ENCODE measurements at regions not wholly inside any gene's neighbourhood (a gene's known extent, or its start where the extent isn't known, plus 50 kb on each side); places are given as distances from the start of the nearest gene placed in this dataset.

DNA sequence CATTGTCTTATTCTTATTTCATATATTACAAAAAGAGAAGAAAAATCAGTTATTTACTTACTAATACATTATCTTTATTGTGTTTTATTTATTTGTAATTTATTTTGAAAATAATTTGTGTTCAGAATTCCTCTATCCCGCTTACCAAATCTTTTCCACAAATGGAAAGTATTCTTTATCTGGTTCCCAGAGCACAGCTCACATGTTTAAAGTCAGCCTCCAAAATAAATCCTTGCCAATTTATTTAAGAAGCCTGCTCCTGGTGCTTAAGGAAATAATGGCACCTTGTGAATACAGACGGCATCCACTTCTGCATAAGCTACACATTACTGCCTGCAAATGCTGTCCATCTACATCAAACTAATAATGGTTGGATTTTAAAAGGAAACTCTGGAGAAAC is 435.4 kb downstream of the MTRR start:
- Histone ChIP-seq H3K4me2 (ENCODE audit: control insufficient read depth, extremely low read depth, insufficient read depth, low read depth, low read length) (no peak overlapping the region), H3K27me3 (ENCODE audit: control insufficient read depth, extremely low read depth, insufficient read depth, low read length) (no peaks in the 10 kb centered on the region), H3K79me2 (ENCODE audit: control insufficient read depth, insufficient read depth, low read length) (no peaks in the 10 kb centered on the region), H2AFZ (ENCODE audit: control insufficient read depth, low read length) (no peak overlapping the region), H3K36me3 (ENCODE audit: control insufficient read depth in 2 of 2, extremely low read depth in 1 of 2, insufficient read depth in 2 of 2, low read length in 2 of 2) (no peaks in the 10 kb centered on the region), H3K27ac (ENCODE audit: control insufficient read depth, insufficient read depth, low read length) (no peak overlapping the region), H3K4me1 (ENCODE audit: control insufficient read depth, extremely low read depth, insufficient read depth, low read length) (no peaks in the 10 kb centered on the region), H3K9me3 (ENCODE audit: control insufficient read depth, low read depth, low read length) (peaks cover 5% of the 10 kb centered on the region), H4K20me1 (ENCODE audit: control insufficient read depth, extremely low read depth, insufficient read depth, low read length) (no peaks in the 10 kb centered on the region), H3K4me3 (ENCODE audit: control insufficient read depth in 2 of 3, extremely low read depth in 1 of 3, insufficient read depth in 2 of 3, low read depth in 1 of 3, low read length in 3 of 3) (no peak overlapping the region), H3K9me1 (ENCODE audit: control insufficient read depth, extremely low read depth, insufficient read depth, low read length) (no peaks in the 10 kb centered on the region), H3K9ac (ENCODE audit: control insufficient read depth, extremely low read depth, insufficient read depth, low read length) (no peak overlapping the region)
- dilution Hi-C loops (cut with MboI; ENCODE audit: extremely low pct_ligation_motif_present, low sequenced_read_pairs) = no loop called here
- DNase-seq (ENCODE audit: low read depth, low spot score) (no peak), FAIRE-seq (no peak)
- TF ChIP-seq CTCF (optimal IDR thresholded peaks at IDR 0.05 in 1 of 3, IDR thresholded peaks at IDR 0.05 in 1 of 3, conservative IDR thresholded peaks at IDR 0.05 in 1 of 3; ENCODE audit: extremely low read depth in 1 of 3, insufficient read depth in 2 of 3, low read length in 3 of 3) (no peak), EZH2 (IDR thresholded peaks at IDR 0.05; ENCODE audit: low read length) (no peak)

DNA sequence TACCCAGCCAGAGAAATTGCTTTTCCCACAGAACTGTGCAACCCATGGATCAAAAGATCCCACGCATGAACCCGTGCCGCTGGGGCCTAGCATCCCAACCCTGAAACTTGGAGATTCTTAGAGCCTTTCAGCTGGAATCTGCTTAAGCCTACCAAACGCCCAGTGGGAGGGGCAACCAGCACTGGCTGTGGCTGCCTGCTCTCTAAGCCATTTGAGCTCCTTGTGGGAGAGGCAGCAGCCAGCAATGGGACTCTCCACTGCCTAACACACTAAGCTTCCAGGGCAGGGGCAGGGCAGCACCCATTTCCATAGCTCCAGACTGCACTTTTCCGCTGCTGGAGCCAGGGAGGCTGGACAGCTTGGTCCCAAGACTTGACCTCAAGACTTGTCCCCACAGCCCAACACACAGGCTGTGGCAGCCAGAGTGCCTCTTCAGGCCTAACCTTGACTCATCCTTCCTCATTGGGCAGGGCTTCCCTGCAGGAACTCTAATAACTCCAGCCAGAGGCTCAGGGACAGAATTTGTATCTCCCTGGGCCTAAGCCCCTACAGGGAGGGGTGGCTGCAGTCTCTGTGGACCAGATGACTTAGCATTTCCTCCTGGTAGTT is 437.4 kb downstream of the MTRR start:
- FAIRE-seq (no peak), DNase-seq (ENCODE audit: low read depth, low spot score) (no peak)
- TF ChIP-seq EZH2 (IDR thresholded peaks at IDR 0.05; ENCODE audit: low read length) = no peak
- no peak for TF ChIP-seq CTCF (optimal IDR thresholded peaks at IDR 0.05 in 1 of 3, IDR thresholded peaks at IDR 0.05 in 1 of 3, conservative IDR thresholded peaks at IDR 0.05 in 1 of 3; ENCODE audit: extremely low read depth in 1 of 3, insufficient read depth in 2 of 3, low read length in 3 of 3)
- H3K27ac ChIP-seq (ENCODE audit: control insufficient read depth, insufficient read depth, low read length) = no peak overlapping the region
- H3K79me2 ChIP-seq (ENCODE audit: control insufficient read depth, insufficient read depth, low read length) = no peaks in the 10 kb centered on the region
- no peaks in the 10 kb centered on the region for H4K20me1 ChIP-seq (ENCODE audit: control insufficient read depth, extremely low read depth, insufficient read depth, low read length)
- no peaks in the 10 kb centered on the region for H3K4me1 ChIP-seq (ENCODE audit: control insufficient read depth, extremely low read depth, insufficient read depth, low read length)
- no peaks in the 10 kb centered on the region for H3K36me3 ChIP-seq (ENCODE audit: control insufficient read depth in 2 of 2, extremely low read depth in 1 of 2, insufficient read depth in 2 of 2, low read length in 2 of 2)
- H3K9me3 ChIP-seq (ENCODE audit: control insufficient read depth, low read depth, low read length) = peaks cover 5% of the 10 kb centered on the region
- H3K4me3 ChIP-seq (ENCODE audit: control insufficient read depth in 2 of 3, extremely low read depth in 1 of 3, insufficient read depth in 2 of 3, low read depth in 1 of 3, low read length in 3 of 3) = no peak overlapping the region
- no peak overlapping the region for H2AFZ ChIP-seq (ENCODE audit: control insufficient read depth, low read length)
- no peaks in the 10 kb centered on the region for H3K9me1 ChIP-seq (ENCODE audit: control insufficient read depth, extremely low read depth, insufficient read depth, low read length)
- H3K27me3 ChIP-seq (ENCODE audit: control insufficient read depth, extremely low read depth, insufficient read depth, low read length) = no peaks in the 10 kb centered on the region
- H3K9ac ChIP-seq (ENCODE audit: control insufficient read depth, extremely low read depth, insufficient read depth, low read length) = no peak overlapping the region
- H3K4me2 ChIP-seq (ENCODE audit: control insufficient read depth, extremely low read depth, insufficient read depth, low read depth, low read length) = no peak overlapping the region
- dilution Hi-C loops (cut with MboI; ENCODE audit: extremely low pct_ligation_motif_present, low sequenced_read_pairs) = no loop called here

Measured in keratinocyte (primary cell).